ENCODE measurements at regions not wholly inside any gene's neighbourhood (a gene's known extent, or its start where the extent isn't known, plus 50 kb on each side); places are given as distances from the start of the nearest gene placed in this dataset.

- no peak overlapping the region for H3K27ac ChIP-seq (ENCODE audit: low read length)
- no peaks in the 10 kb centered on the region for H3K4me1 ChIP-seq (ENCODE audit: control insufficient read depth, insufficient read depth, low read length)
- WGBS: 78% methylated on average over 5 of the region's 5 CpGs
- no peaks in the 10 kb centered on the region for H3K27me3 ChIP-seq (ENCODE audit: control insufficient read depth, insufficient read depth)
- H3K4me3 ChIP-seq (ENCODE audit: low read length): no peak overlapping the region
- intact Hi-C loops (cut with DNase I): no loop called here
- DNase-seq: no peak
- H3K9me3 ChIP-seq (ENCODE audit: control insufficient read depth, low read length): no peaks in the 10 kb centered on the region
- no peak for ATAC-seq
Observed at GRCh38 chr16:86787538-86787937, 209.2 kb downstream of the FOXL1 start.

GRCh38 chr16:86789621-86790051 is 211.3 kb downstream of the FOXL1 start:
- ATAC-seq (no peak), DNase-seq (peak in 1 of 3 donors; percentile 35)
- intact Hi-C loops (cut with DNase I): no loop called here
- H3K27me3 ChIP-seq (ENCODE audit: control insufficient read depth, insufficient read depth): no peaks in the 10 kb centered on the region
- H3K9me3 ChIP-seq (ENCODE audit: control insufficient read depth, low read length): no peaks in the 10 kb centered on the region
- H3K27ac ChIP-seq (ENCODE audit: low read length): no peak overlapping the region
- 54% methylated on average over 13 of the region's 13 CpGs for WGBS
- H3K4me3 ChIP-seq (ENCODE audit: low read length): no peak overlapping the region
- H3K4me1 ChIP-seq (ENCODE audit: control insufficient read depth, insufficient read depth, low read length): no peaks in the 10 kb centered on the region

GRCh38 chr16:86791287-86792035 is 213.1 kb downstream of the FOXL1 start:
- ATAC-seq (no peak), DNase-seq (no peak)
- H3K27ac ChIP-seq (ENCODE audit: low read length): no peak overlapping the region
- no peaks in the 10 kb centered on the region for H3K27me3 ChIP-seq (ENCODE audit: control insufficient read depth, insufficient read depth)
- no peaks in the 10 kb centered on the region for H3K9me3 ChIP-seq (ENCODE audit: control insufficient read depth, low read length)
- H3K4me1 ChIP-seq (ENCODE audit: control insufficient read depth, insufficient read depth, low read length): no peaks in the 10 kb centered on the region
- intact Hi-C loops (cut with DNase I): no loop called here
- H3K4me3 ChIP-seq (ENCODE audit: low read length): no peak overlapping the region
- 61% methylated on average over 20 of the region's 20 CpGs for WGBS

- WGBS: 94% methylated on average over 15 of the region's 15 CpGs
- ATAC-seq (no peak), DNase-seq (no peak)
- Histone ChIP-seq H3K27me3 (ENCODE audit: control insufficient read depth, insufficient read depth) (no peaks in the 10 kb centered on the region), H3K4me1 (ENCODE audit: control insufficient read depth, insufficient read depth, low read length) (no peaks in the 10 kb centered on the region), H3K27ac (ENCODE audit: low read length) (no peak overlapping the region), H3K4me3 (ENCODE audit: low read length) (no peak overlapping the region), H3K9me3 (ENCODE audit: control insufficient read depth, low read length) (no peaks in the 10 kb centered on the region)
- intact Hi-C loops (cut with DNase I): no loop called here
Observed at GRCh38 chr16:86794216-86794864, 216.0 kb downstream of the FOXL1 start.

- Histone ChIP-seq H3K4me3 (ENCODE audit: low read length) (no peak overlapping the region), H3K4me1 (ENCODE audit: control insufficient read depth, insufficient read depth, low read length) (no peaks in the 10 kb centered on the region), H3K9me3 (ENCODE audit: control insufficient read depth, low read length) (no peaks in the 10 kb centered on the region), H3K27me3 (ENCODE audit: control insufficient read depth, insufficient read depth) (no peaks in the 10 kb centered on the region), H3K27ac (ENCODE audit: low read length) (no peak overlapping the region)
- DNase-seq: no peak
- 69% methylated on average over 4 of the region's 4 CpGs for WGBS
- ATAC-seq: no peak
- intact Hi-C loops (cut with DNase I): no loop called here
Observed at GRCh38 chr16:86797700-86798099, 219.4 kb downstream of the FOXL1 start.

GRCh38 chr16:86798247-86799041 is 220.1 kb downstream of the FOXL1 start:
- H3K4me3 ChIP-seq (ENCODE audit: low read length): no peak overlapping the region
- no peak overlapping the region for H3K27ac ChIP-seq (ENCODE audit: low read length)
- 61% methylated on average over 4 of the region's 4 CpGs for WGBS
- DNase-seq (no peak), ATAC-seq (peak in 1 of 2 donors; percentile 23)
- no peaks in the 10 kb centered on the region for H3K27me3 ChIP-seq (ENCODE audit: control insufficient read depth, insufficient read depth)
- intact Hi-C loops (cut with DNase I): no loop called here
- no peaks in the 10 kb centered on the region for H3K4me1 ChIP-seq (ENCODE audit: control insufficient read depth, insufficient read depth, low read length)
- H3K9me3 ChIP-seq (ENCODE audit: control insufficient read depth, low read length): no peaks in the 10 kb centered on the region

- 88% methylated on average over 4 of the region's 4 CpGs for WGBS
- ATAC-seq (no peak), DNase-seq (no peak)
- H3K4me1 ChIP-seq (ENCODE audit: control insufficient read depth, insufficient read depth, low read length): no peaks in the 10 kb centered on the region
- H3K9me3 ChIP-seq (ENCODE audit: control insufficient read depth, low read length): no peaks in the 10 kb centered on the region
- intact Hi-C loops (cut with DNase I): no loop called here
- H3K27ac ChIP-seq (ENCODE audit: low read length): no peak overlapping the region
- H3K4me3 ChIP-seq (ENCODE audit: low read length): no peak overlapping the region
- no peaks in the 10 kb centered on the region for H3K27me3 ChIP-seq (ENCODE audit: control insufficient read depth, insufficient read depth)
Observed at GRCh38 chr16:86799367-86799766, 221.0 kb downstream of the FOXL1 start.

GRCh38 chr16:86800894-86801293 is 222.5 kb downstream of the FOXL1 start:
- DNase-seq (no peak), ATAC-seq (no peak)
- H3K4me3 ChIP-seq (ENCODE audit: low read length): no peak overlapping the region
- WGBS: 18% methylated on average over 4 of the region's 4 CpGs
- intact Hi-C loops (cut with DNase I): no loop called here
- H3K27ac ChIP-seq (ENCODE audit: low read length): no peak overlapping the region
- no peaks in the 10 kb centered on the region for H3K27me3 ChIP-seq (ENCODE audit: control insufficient read depth, insufficient read depth)
- H3K9me3 ChIP-seq (ENCODE audit: control insufficient read depth, low read length): no peaks in the 10 kb centered on the region
- no peaks in the 10 kb centered on the region for H3K4me1 ChIP-seq (ENCODE audit: control insufficient read depth, insufficient read depth, low read length)

- Histone ChIP-seq H3K4me3 (ENCODE audit: low read length) (no peak overlapping the region), H3K9me3 (ENCODE audit: control insufficient read depth, low read length) (no peaks in the 10 kb centered on the region), H3K4me1 (ENCODE audit: control insufficient read depth, insufficient read depth, low read length) (no peaks in the 10 kb centered on the region), H3K27me3 (ENCODE audit: control insufficient read depth, insufficient read depth) (no peaks in the 10 kb centered on the region), H3K27ac (ENCODE audit: low read length) (no peak overlapping the region)
- intact Hi-C loops (cut with DNase I): no loop called here
- 87% methylated on average over 2 of the region's 2 CpGs for WGBS
- DNase-seq: no peak
- ATAC-seq: no peak
Observed at GRCh38 chr16:86802013-86802412, 223.7 kb downstream of the FOXL1 start.

GRCh38 chr16:86805188-86805587 is 226.8 kb downstream of the FOXL1 start:
- intact Hi-C loops (cut with DNase I): no loop called here
- WGBS: 41% methylated on average over 6 of the region's 6 CpGs
- DNase-seq: no peak
- Histone ChIP-seq H3K9me3 (ENCODE audit: control insufficient read depth, low read length) (no peaks in the 10 kb centered on the region), H3K27me3 (ENCODE audit: control insufficient read depth, insufficient read depth) (no peaks in the 10 kb centered on the region), H3K27ac (ENCODE audit: low read length) (no peak overlapping the region), H3K4me3 (ENCODE audit: low read length) (no peak overlapping the region), H3K4me1 (ENCODE audit: control insufficient read depth, insufficient read depth, low read length) (no peaks in the 10 kb centered on the region)
- ATAC-seq: peak in 1 of 2 donors; percentile 53

GRCh38 chr16:86806181-86806837 is 228.0 kb downstream of the FOXL1 start:
- WGBS: 86% methylated on average over 20 of the region's 20 CpGs
- no peak for DNase-seq
- no peaks in the 10 kb centered on the region for H3K27me3 ChIP-seq (ENCODE audit: control insufficient read depth, insufficient read depth)

More at GRCh38 chr16:86806181-86806837, 228.0 kb downstream of the FOXL1 start:
- Histone ChIP-seq H3K4me3 (ENCODE audit: low read length) (no peak overlapping the region), H3K27ac (ENCODE audit: low read length) (no peak overlapping the region), H3K9me3 (ENCODE audit: control insufficient read depth, low read length) (no peaks in the 10 kb centered on the region), H3K4me1 (ENCODE audit: control insufficient read depth, insufficient read depth, low read length) (no peaks in the 10 kb centered on the region)
- intact Hi-C loops (cut with DNase I): no loop called here
- no peak for ATAC-seq

All from right cardiac atrium (tissue), 5 donors.